ENCODE measurements at regions not wholly inside any gene's neighbourhood (a gene's known extent, or its start where the extent isn't known, plus 50 kb on each side); places are given as distances from the start of the nearest gene placed in this dataset.

GRCh38 chr12:17214929-17215328 lies 609.0 kb upstream of the LMO3 start:
- no peaks in the 10 kb centered on the region for H3K4me1 ChIP-seq (ENCODE audit: low read depth)
- no peak for TF ChIP-seq CTCF (IDR thresholded peaks at IDR 0.05; ENCODE audit: low read depth, low read length)
- no peak for DNase-seq (ENCODE audit: low read depth in 1 of 2, low spot score in 1 of 2)
- H3K9me3 ChIP-seq (ENCODE audit: low read depth), result no peaks in the 10 kb centered on the region
- H3K36me3 ChIP-seq, result no peaks in the 10 kb centered on the region
- H3K4me3 ChIP-seq, result no peak overlapping the region
- no peak overlapping the region for H3K27ac ChIP-seq
- H3K27me3 ChIP-seq, result no peaks in the 10 kb centered on the region

- Histone ChIP-seq H3K9me3 (ENCODE audit: low read depth) (no peaks in the 10 kb centered on the region), H3K4me3 (no peak overlapping the region), H3K27ac (no peak overlapping the region), H3K36me3 (no peaks in the 10 kb centered on the region), H3K27me3 (no peaks in the 10 kb centered on the region), H3K4me1 (ENCODE audit: low read depth) (no peaks in the 10 kb centered on the region)
- no peak for TF ChIP-seq CTCF (IDR thresholded peaks at IDR 0.05; ENCODE audit: low read depth, low read length)
- no peak for DNase-seq (ENCODE audit: low read depth in 1 of 2, low spot score in 1 of 2)
Observed at GRCh38 chr12:17206553-17206952, 600.6 kb upstream of the LMO3 start.

GRCh38 chr12:17204289-17205054 lies 598.5 kb upstream of the LMO3 start:
- H3K27ac ChIP-seq, result no peak overlapping the region
- no peaks in the 10 kb centered on the region for H3K4me1 ChIP-seq (ENCODE audit: low read depth)
- TF ChIP-seq CTCF (IDR thresholded peaks at IDR 0.05; ENCODE audit: low read depth, low read length), result no peak
- H3K4me3 ChIP-seq, result no peak overlapping the region
- no peak for DNase-seq (ENCODE audit: low read depth in 1 of 2, low spot score in 1 of 2)
- H3K9me3 ChIP-seq (ENCODE audit: low read depth), result no peaks in the 10 kb centered on the region
- no peaks in the 10 kb centered on the region for H3K27me3 ChIP-seq
- no peaks in the 10 kb centered on the region for H3K36me3 ChIP-seq

GRCh38 chr12:17203497-17203896 lies 597.5 kb upstream of the LMO3 start:
- DNase-seq (ENCODE audit: low read depth in 1 of 2, low spot score in 1 of 2), result no peak

GRCh38 chr12:17197971-17198370 lies 592.0 kb upstream of the LMO3 start:
- Histone ChIP-seq H3K4me1 (ENCODE audit: low read depth) (no peaks in the 10 kb centered on the region), H3K9me3 (ENCODE audit: low read depth) (no peaks in the 10 kb centered on the region), H3K27ac (no peak overlapping the region), H3K4me3 (no peak overlapping the region), H3K27me3 (no peaks in the 10 kb centered on the region), H3K36me3 (no peaks in the 10 kb centered on the region)
- TF ChIP-seq CTCF (IDR thresholded peaks at IDR 0.05; ENCODE audit: low read depth, low read length), result no peak
- no peak for DNase-seq (ENCODE audit: low read depth in 1 of 2, low spot score in 1 of 2)

More at GRCh38 chr12:17203497-17203896, 597.5 kb upstream of the LMO3 start:
- H3K27me3 ChIP-seq, result no peaks in the 10 kb centered on the region
- H3K27ac ChIP-seq, result no peak overlapping the region
- H3K9me3 ChIP-seq (ENCODE audit: low read depth), result no peaks in the 10 kb centered on the region
- no peak overlapping the region for H3K4me3 ChIP-seq
- H3K36me3 ChIP-seq, result no peaks in the 10 kb centered on the region
- H3K4me1 ChIP-seq (ENCODE audit: low read depth), result no peaks in the 10 kb centered on the region
- no peak for TF ChIP-seq CTCF (IDR thresholded peaks at IDR 0.05; ENCODE audit: low read depth, low read length)

Measured in cardiac muscle cell (in vitro differentiated cells and primary cell).